Vagina (tissue), 2 donors: ENCODE measurements at regions not wholly inside any gene's neighbourhood (a gene's known extent, or its start where the extent isn't known, plus 50 kb on each side); places are given as distances from the start of the nearest gene placed in this dataset.
A peak's percentile ranks its signal among the peaks of the same experiment; 100 is the strongest.

Experiments used
- DNase-seq, 2 donors: peaks; one replicate each; pipeline ENCODE4 v3.0.0-alpha.2; 2017; ENCODE audit errors: extremely low spot score in 2 of 2
- H3K27ac ChIP-seq: fragments of 200-600 bp; sonication (generic); one replicate; pipeline ENCODE4 v1.5.1; 2019
- H3K27me3 ChIP-seq: fragments of 200-600 bp; sonication (generic); one replicate; pipeline ENCODE4 v1.5.1; 2019
- H3K36me3 ChIP-seq, 2 donors: fragments of 200-600 bp; sonication (generic); one replicate each; pipeline ENCODE4 v1.5.1; 2017 to 2019
- H3K4me1 ChIP-seq: fragments of 200-600 bp; sonication (generic); one replicate; pipeline ENCODE4 v1.5.1; 2019
- H3K4me3 ChIP-seq, 2 donors: fragments of 200-600 bp; sonication (generic); 1 replicate in 1 of 2; 2 replicates in 1 of 2; pipeline ENCODE4 v1.5.1; 2016 to 2019
- H3K9me3 ChIP-seq: fragments of 200-600 bp; sonication (generic); one replicate; pipeline ENCODE4 v1.5.1; 2019
- CTCF ChIP-seq, 3 experiments: fragments of 450-650 bp in 2 of 3; fragments of 200-600 bp in 1 of 3; sonication (generic) in 1 of 3; IDR thresholded peaks; one replicate each; pipeline ENCODE4 v1.5.1; 2017 to 2019; ENCODE audit warnings: antibody characterized with exemption in 3 of 3, mild to moderate bottlenecking in 2 of 3, moderate library complexity in 2 of 3
- POLR2A ChIP-seq, 2 donors: fragments of 450-650 bp; IDR thresholded peaks; one replicate each; pipeline ENCODE4 v1.6.1; 2017; ENCODE audit warnings: antibody characterized with exemption in 2 of 2, mild to moderate bottlenecking in 2 of 2, moderate library complexity in 2 of 2
- POLR2AphosphoS5 ChIP-seq, 2 donors: sonication (generic); formaldehyde crosslinking; IDR thresholded peaks; one replicate each; pipeline ENCODE4 v1.9.0; 2017; ENCODE audit warnings: antibody characterized with exemption in 2 of 2, mild to moderate bottlenecking in 2 of 2, low read depth in 1 of 2; ENCODE audit not compliant: insufficient read depth in 1 of 2
- intact Hi-C: fragments of 100-400 bp; cut with DNase I; formaldehyde crosslinking; loops from one replicate; pipeline ENCODE4 v1.15.1; 2023

GRCh38 chr16:79436885-79437284 lies 163.7 kb downstream of the MAF start:
- Histone ChIP-seq H3K27ac (no peak overlapping the region), H3K27me3 (no peaks in the 10 kb centered on the region), H3K4me3 (no peak overlapping the region), H3K4me1 (peaks cover 8% of the 10 kb centered on the region), H3K9me3 (no peaks in the 10 kb centered on the region), H3K36me3 (no peaks in the 10 kb centered on the region)
- intact Hi-C loops = no loop called here
- TF ChIP-seq POLR2A (IDR thresholded peaks at IDR 0.05) (no peak), CTCF (IDR thresholded peaks at IDR 0.05) (no peak), POLR2AphosphoS5 (IDR thresholded peaks at IDR 0.05; ENCODE audit: insufficient read depth in 1 of 2, low read depth in 1 of 2) (no peak)
- DNase-seq = no peak

GRCh38 chr16:79434771-79435170 lies 165.8 kb downstream of the MAF start:
- Histone ChIP-seq H3K27me3 (no peaks in the 10 kb centered on the region), H3K4me1 (peaks cover 15% of the 10 kb centered on the region), H3K27ac (no peak overlapping the region), H3K36me3 (no peaks in the 10 kb centered on the region), H3K9me3 (no peaks in the 10 kb centered on the region), H3K4me3 (no peak overlapping the region)
- DNase-seq = no peak
- intact Hi-C loops = no loop called here
- TF ChIP-seq POLR2A (IDR thresholded peaks at IDR 0.05) (no peak), CTCF (IDR thresholded peaks at IDR 0.05) (no peak), POLR2AphosphoS5 (IDR thresholded peaks at IDR 0.05; ENCODE audit: insufficient read depth in 1 of 2, low read depth in 1 of 2) (no peak)

GRCh38 chr16:79434092-79434491 lies 166.4 kb downstream of the MAF start:
- H3K36me3 ChIP-seq = no peaks in the 10 kb centered on the region
- intact Hi-C loops = no loop called here
- no peak for DNase-seq
- no peak for TF ChIP-seq CTCF (IDR thresholded peaks at IDR 0.05)
- no peak for TF ChIP-seq POLR2AphosphoS5 (IDR thresholded peaks at IDR 0.05; ENCODE audit: insufficient read depth in 1 of 2, low read depth in 1 of 2)
- no peak for TF ChIP-seq POLR2A (IDR thresholded peaks at IDR 0.05)
- H3K4me1 ChIP-seq = peaks cover 18% of the 10 kb centered on the region
- H3K4me3 ChIP-seq = no peak overlapping the region
- H3K27ac ChIP-seq = no peak overlapping the region
- H3K9me3 ChIP-seq = no peaks in the 10 kb centered on the region
- H3K27me3 ChIP-seq = no peaks in the 10 kb centered on the region

GRCh38 chr16:79431923-79432322 lies 168.6 kb downstream of the MAF start:
- peaks cover 10% of the 10 kb centered on the region for H3K4me1 ChIP-seq
- no peak for TF ChIP-seq CTCF (IDR thresholded peaks at IDR 0.05)
- TF ChIP-seq POLR2AphosphoS5 (IDR thresholded peaks at IDR 0.05; ENCODE audit: insufficient read depth in 1 of 2, low read depth in 1 of 2) = no peak
- no peak for TF ChIP-seq POLR2A (IDR thresholded peaks at IDR 0.05)
- no peaks in the 10 kb centered on the region for H3K9me3 ChIP-seq
- H3K27me3 ChIP-seq = no peaks in the 10 kb centered on the region
- no peak for DNase-seq
- intact Hi-C loops = no loop called here
- H3K27ac ChIP-seq = no peak overlapping the region
- no peaks in the 10 kb centered on the region for H3K36me3 ChIP-seq
- no peak overlapping the region for H3K4me3 ChIP-seq

- H3K9me3 ChIP-seq = no peaks in the 10 kb centered on the region
- H3K27ac ChIP-seq = no peak overlapping the region
- intact Hi-C loops = no loop called here
- H3K4me1 ChIP-seq = peaks cover 10% of the 10 kb centered on the region
- peak overlapping the region in 1 of 2 donors; percentile 19 for H3K4me3 ChIP-seq
- H3K27me3 ChIP-seq = no peaks in the 10 kb centered on the region
- no peaks in the 10 kb centered on the region for H3K36me3 ChIP-seq
- DNase-seq = no peak
- TF ChIP-seq CTCF (IDR thresholded peaks at IDR 0.05) = no peak
- TF ChIP-seq POLR2A (IDR thresholded peaks at IDR 0.05) = no peak
- TF ChIP-seq POLR2AphosphoS5 (IDR thresholded peaks at IDR 0.05; ENCODE audit: insufficient read depth in 1 of 2, low read depth in 1 of 2) = no peak
Measured at GRCh38 chr16:79430191-79430678, 170.3 kb downstream of the MAF start.
